ENCODE measurements at regions not wholly inside any gene's neighbourhood (a gene's known extent, or its start where the extent isn't known, plus 50 kb on each side); places are given as distances from the start of the nearest gene placed in this dataset.

DNA sequence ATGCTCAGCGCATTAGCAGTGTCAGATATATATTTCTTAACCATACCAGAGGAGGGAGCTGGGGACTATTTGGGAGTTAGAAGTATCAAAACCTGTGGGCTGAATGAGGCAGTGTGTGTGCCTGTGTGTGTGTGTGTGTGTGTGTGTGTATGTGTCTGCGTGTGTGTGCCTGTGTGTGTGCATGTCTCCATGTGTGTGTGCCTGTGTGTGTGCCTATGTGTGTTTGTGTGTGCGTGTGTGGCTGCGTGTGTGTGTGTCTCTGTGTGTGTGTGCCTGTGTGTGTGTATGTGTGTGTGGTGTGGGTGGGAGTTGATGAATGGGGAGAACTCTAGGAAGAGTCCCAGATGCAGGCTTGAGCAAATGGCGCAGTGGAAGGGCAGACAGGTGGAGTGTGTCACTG, 92.9 kb downstream of the PAX1 start:
- ChIA-PET CTCF (no interaction called here), POLR2A (no interaction called here)
- H3K27ac Mint-ChIP-seq: no peak overlapping the region
- H3K36me3 Mint-ChIP-seq: no peaks in the 10 kb centered on the region
- no peaks in the 10 kb centered on the region for H3K27me3 ChIP-seq (ENCODE audit: insufficient read depth, low read length, poor library complexity, severe bottlenecking)
- H3K4me3 ChIP-seq (ENCODE audit: low read length): no peak overlapping the region
- H3K36me3 ChIP-seq (ENCODE audit: insufficient read depth, low read length): no peaks in the 10 kb centered on the region
- no peaks in the 10 kb centered on the region for H3K4me1 Mint-ChIP-seq
- H3K27ac ChIP-seq (ENCODE audit: low read depth, low read length): no peak overlapping the region
- H3K27me3 Mint-ChIP-seq: no peaks in the 10 kb centered on the region
- H3K9me3 Mint-ChIP-seq: peaks cover 1 to 13% (median 4%) of the 10 kb centered on the region in 5 donors
- H3K9me3 ChIP-seq (ENCODE audit: low read length): no peaks in the 10 kb centered on the region
- H3K4me3 Mint-ChIP-seq: no peak overlapping the region
- H3K4me1 ChIP-seq (ENCODE audit: insufficient read depth, low read length): no peaks in the 10 kb centered on the region
- DNase-seq: no peak

GRCh38 chr20:21796059-21796458, 90.6 kb downstream of the PAX1 start:
- no peaks in the 10 kb centered on the region for H3K27me3 ChIP-seq (ENCODE audit: insufficient read depth, low read length, poor library complexity, severe bottlenecking)
- no peaks in the 10 kb centered on the region for H3K27me3 Mint-ChIP-seq
- H3K36me3 ChIP-seq (ENCODE audit: insufficient read depth, low read length): no peaks in the 10 kb centered on the region
- ChIA-PET CTCF (no interaction called here), POLR2A (no interaction called here)
- H3K36me3 Mint-ChIP-seq: no peaks in the 10 kb centered on the region
- no peak overlapping the region for H3K4me3 ChIP-seq (ENCODE audit: low read length)
- H3K9me3 Mint-ChIP-seq: peaks cover 0 to 13% (median 4%) of the 10 kb centered on the region in 5 donors
- H3K27ac ChIP-seq (ENCODE audit: low read depth, low read length): no peak overlapping the region
- H3K27ac Mint-ChIP-seq: no peak overlapping the region
- H3K4me3 Mint-ChIP-seq: no peak overlapping the region
- H3K9me3 ChIP-seq (ENCODE audit: low read length): no peaks in the 10 kb centered on the region
- DNase-seq: no peak
- H3K4me1 ChIP-seq (ENCODE audit: insufficient read depth, low read length): no peaks in the 10 kb centered on the region
- H3K4me1 Mint-ChIP-seq: no peaks in the 10 kb centered on the region

DNA sequence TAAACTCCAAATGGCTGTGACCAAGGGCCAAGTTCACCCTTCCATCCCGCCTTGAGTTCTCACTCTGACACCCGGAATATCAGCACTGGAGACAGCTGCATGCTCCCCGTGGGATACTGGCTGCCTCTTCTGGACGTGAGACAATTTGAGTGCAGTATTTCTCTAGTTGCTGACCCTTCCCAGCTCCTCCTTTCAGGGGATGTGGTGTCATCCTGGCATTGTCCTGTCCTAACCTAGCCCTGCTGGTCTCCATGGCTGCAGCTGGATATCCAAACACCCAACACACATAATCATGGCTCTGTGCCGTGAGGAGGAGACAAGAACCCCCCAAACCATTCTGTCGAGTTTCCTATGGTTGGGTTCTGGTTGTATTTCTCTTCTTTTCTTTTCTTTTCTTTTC, 82.6 kb downstream of the PAX1 start:
- DNase-seq: no peak
- no peaks in the 10 kb centered on the region for H3K36me3 ChIP-seq (ENCODE audit: insufficient read depth, low read length)
- CTCF ChIA-PET: no interaction called here
- no peaks in the 10 kb centered on the region for H3K9me3 ChIP-seq (ENCODE audit: low read length)
- peak overlapping the region in 1 of 8 donors; percentile 69 for H3K27ac Mint-ChIP-seq
- no peaks in the 10 kb centered on the region for H3K36me3 Mint-ChIP-seq
- POLR2A ChIA-PET: no interaction called here
- no peaks in the 10 kb centered on the region for H3K4me1 ChIP-seq (ENCODE audit: insufficient read depth, low read length)
- no peaks in the 10 kb centered on the region for H3K4me1 Mint-ChIP-seq
- H3K27me3 ChIP-seq (ENCODE audit: insufficient read depth, low read length, poor library complexity, severe bottlenecking): no peaks in the 10 kb centered on the region
- no peaks in the 10 kb centered on the region for H3K27me3 Mint-ChIP-seq
- H3K4me3 Mint-ChIP-seq: no peak overlapping the region
- no peak overlapping the region for H3K4me3 ChIP-seq (ENCODE audit: low read length)
- no peak overlapping the region for H3K27ac ChIP-seq (ENCODE audit: low read depth, low read length)
- peaks cover 4 to 22% (median 16%) of the 10 kb centered on the region in 5 donors for H3K9me3 Mint-ChIP-seq

DNA sequence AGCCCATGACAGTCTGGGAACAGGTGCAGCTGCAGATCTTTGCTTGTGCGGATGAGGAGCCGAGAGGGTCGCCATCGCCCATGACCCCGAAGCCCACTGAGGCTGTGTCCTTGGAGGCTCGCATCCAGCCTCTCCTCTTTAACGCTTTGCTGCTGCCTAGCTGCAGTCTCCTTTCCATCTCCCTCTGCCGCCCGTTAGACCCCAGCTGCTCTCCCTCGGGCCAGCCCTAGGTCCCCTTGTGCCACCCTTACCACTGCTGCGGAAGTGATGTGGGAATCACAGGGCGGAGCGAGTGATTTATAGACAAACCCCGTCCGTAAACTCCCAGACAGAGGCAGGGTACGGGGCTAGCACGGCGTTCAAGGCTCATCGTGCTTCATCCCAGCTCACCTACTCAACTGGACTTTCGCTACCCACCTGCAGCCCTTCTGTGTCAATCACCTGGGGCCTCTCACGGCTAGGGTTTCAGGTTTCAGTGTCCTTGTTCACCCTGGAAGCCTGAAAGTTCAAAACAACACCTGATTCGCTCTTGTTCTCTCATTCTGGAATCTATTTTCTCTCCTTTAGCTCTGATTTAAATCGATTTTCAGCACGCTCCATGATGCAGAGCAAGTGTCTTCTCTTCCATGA, 76.1 kb downstream of the PAX1 start:
- no peak overlapping the region for H3K4me3 Mint-ChIP-seq
- H3K9me3 ChIP-seq (ENCODE audit: low read length): no peaks in the 10 kb centered on the region
- CTCF ChIA-PET: no interaction called here

GRCh38 chr20:21780528-21780927, 75.1 kb downstream of the PAX1 start:
- Histone ChIP-seq H3K4me3 (ENCODE audit: low read length) (no peak overlapping the region), H3K36me3 (ENCODE audit: insufficient read depth, low read length) (no peaks in the 10 kb centered on the region), H3K9me3 (ENCODE audit: low read length) (no peaks in the 10 kb centered on the region), H3K27ac (ENCODE audit: low read depth, low read length) (no peak overlapping the region), H3K27me3 (ENCODE audit: insufficient read depth, low read length, poor library complexity, severe bottlenecking) (no peaks in the 10 kb centered on the region), H3K4me1 (ENCODE audit: insufficient read depth, low read length) (no peaks in the 10 kb centered on the region)
- Mint-ChIP-seq H3K9me3 (peaks cover 3 to 27% (median 6%) of the 10 kb centered on the region in 5 donors), H3K27ac (no peak overlapping the region), H3K27me3 (peaks cover 0 to 1% of the 10 kb centered on the region in 2 donors), H3K36me3 (no peaks in the 10 kb centered on the region), H3K4me1 (no peaks in the 10 kb centered on the region), H3K4me3 (no peak overlapping the region)
- no peak for DNase-seq
- ChIA-PET POLR2A (no interaction called here), CTCF (no interaction called here)

More for the DNA sequence above, 76.1 kb downstream of the PAX1 start:
- H3K36me3 Mint-ChIP-seq: no peaks in the 10 kb centered on the region
- no peak overlapping the region for H3K27ac Mint-ChIP-seq
- Histone ChIP-seq H3K27me3 (ENCODE audit: insufficient read depth, low read length, poor library complexity, severe bottlenecking) (no peaks in the 10 kb centered on the region), H3K4me1 (ENCODE audit: insufficient read depth, low read length) (no peaks in the 10 kb centered on the region), H3K27ac (ENCODE audit: low read depth, low read length) (no peak overlapping the region), H3K4me3 (ENCODE audit: low read length) (no peak overlapping the region), H3K36me3 (ENCODE audit: insufficient read depth, low read length) (no peaks in the 10 kb centered on the region)
- POLR2A ChIA-PET: no interaction called here
- H3K4me1 Mint-ChIP-seq: no peaks in the 10 kb centered on the region
- H3K27me3 Mint-ChIP-seq: peaks cover 0 to 1% of the 10 kb centered on the region in 2 donors
- DNase-seq: no peak
- peaks cover 3 to 27% (median 7%) of the 10 kb centered on the region in 5 donors for H3K9me3 Mint-ChIP-seq
